Fibroblast of mammary gland (primary cell): ENCODE measurements at regions not wholly inside any gene's neighbourhood (a gene's known extent, or its start where the extent isn't known, plus 50 kb on each side); places are given as distances from the start of the nearest gene placed in this dataset.

Experiments used
- DNase-seq: peaks from one replicate; pipeline ENCODE4 v3.0.0-alpha.2; 2010; ENCODE audit warnings: low read depth
- H3K4me3 ChIP-seq: 2 replicates; pipeline ENCODE4 v1.5.1; 2011; ENCODE audit warnings: low read depth, mild to moderate bottlenecking, low read length, moderate library complexity; ENCODE audit not compliant: control insufficient read depth
- CTCF ChIP-seq: conservative IDR thresholded peaks from 2 replicates; pipeline ENCODE4 v1.5.1; 2011; ENCODE audit warnings: low read depth, low read length, inconsistent platforms; ENCODE audit not compliant: control insufficient read depth, insufficient read depth

DNA sequence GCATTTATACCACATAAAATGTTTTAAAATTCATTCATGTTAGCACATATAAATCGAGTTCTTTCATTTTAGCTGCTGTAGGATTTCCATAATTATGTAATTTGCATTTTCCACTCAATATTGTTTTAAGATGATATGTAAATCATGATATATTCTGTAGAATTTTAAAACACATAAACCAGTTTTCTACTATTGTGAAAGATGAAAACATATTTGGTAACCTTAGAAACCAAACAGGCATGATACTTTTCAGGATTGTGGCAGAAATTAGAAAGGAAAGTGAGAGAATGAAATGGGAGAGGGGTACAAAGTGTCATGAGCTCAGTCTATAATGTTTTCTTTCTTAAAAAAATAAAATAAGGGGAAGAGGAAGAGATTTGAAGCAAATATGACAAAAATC, 269.3 kb downstream of the PPP1R3A start:
- no peak overlapping the region for H3K4me3 ChIP-seq
- TF ChIP-seq CTCF, result no peak
- DNase-seq, result no peak

DNA sequence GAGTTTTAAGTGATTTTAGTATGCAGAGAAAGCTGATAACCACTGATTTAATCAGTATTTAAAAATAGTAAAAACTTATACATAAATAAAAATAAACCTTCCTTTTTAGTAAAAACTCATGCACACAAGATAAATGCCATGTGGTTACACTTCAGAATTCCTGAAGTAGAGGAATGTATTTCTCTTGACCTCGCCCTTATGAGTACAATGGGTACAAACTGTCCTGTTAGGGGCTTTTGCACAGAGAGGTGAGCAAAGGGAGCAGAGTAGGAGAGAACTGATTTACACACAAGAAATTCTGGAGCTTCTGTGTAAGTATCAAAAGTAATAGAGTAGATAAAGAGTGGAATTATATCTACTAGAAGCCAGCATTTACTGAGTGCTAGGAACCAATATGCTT, 279.6 kb downstream of the PPP1R3A start:
- H3K4me3 ChIP-seq, result no peak overlapping the region
- DNase-seq, result no peak
- TF ChIP-seq CTCF, result no peak

- TF ChIP-seq CTCF, result no peak
- DNase-seq, result peak; percentile 58
- H3K4me3 ChIP-seq, result no peak overlapping the region
Measured at GRCh38 chr7:113636727-113637421, 281.9 kb downstream of the PPP1R3A start.

GRCh38 chr7:113635492-113635891, 283.3 kb downstream of the PPP1R3A start:
- no peak for DNase-seq
- TF ChIP-seq CTCF, result no peak
- no peak overlapping the region for H3K4me3 ChIP-seq

- no peak for TF ChIP-seq CTCF
Measured at GRCh38 chr7:113633073-113633472, 285.7 kb downstream of the PPP1R3A start.

GRCh38 chr7:113628948-113629847, 289.6 kb downstream of the PPP1R3A start:
- no peak for TF ChIP-seq CTCF
- no peak overlapping the region for H3K4me3 ChIP-seq
- peak; percentile 46 for DNase-seq

More at GRCh38 chr7:113633073-113633472, 285.7 kb downstream of the PPP1R3A start:
- DNase-seq, result no peak
- no peak overlapping the region for H3K4me3 ChIP-seq
